Endothelial cell (in vitro differentiated cells): ENCODE measurements at regions not wholly inside any gene's neighbourhood (a gene's known extent, or its start where the extent isn't known, plus 50 kb on each side); places are given as distances from the start of the nearest gene placed in this dataset.

Source experiments
- DNase-seq: peaks from one replicate; pipeline ENCODE4 v3.0.0; 2021; ENCODE audit warnings: low spot score
- H3K27ac Mint-ChIP-seq: one replicate; pipeline ENCODE4 v1.8.0; 2021; ENCODE audit warnings: mixed read lengths, inconsistent platforms; ENCODE audit not compliant: unreplicated experiment
- H3K27me3 Mint-ChIP-seq: one replicate; pipeline ENCODE4 v1.8.0; 2021; ENCODE audit warnings: mild to moderate bottlenecking, moderate library complexity, mixed read lengths, inconsistent platforms; ENCODE audit not compliant: unreplicated experiment
- H3K36me3 Mint-ChIP-seq: one replicate; pipeline ENCODE4 v1.8.0; 2021; ENCODE audit warnings: mild to moderate bottlenecking, low read depth, mixed read lengths, inconsistent platforms; ENCODE audit not compliant: unreplicated experiment
- H3K4me1 Mint-ChIP-seq: one replicate; pipeline ENCODE4 v1.8.0; 2021; ENCODE audit warnings: mild to moderate bottlenecking, mixed read lengths, inconsistent platforms; ENCODE audit not compliant: unreplicated experiment
- H3K4me3 Mint-ChIP-seq: one replicate; pipeline ENCODE4 v1.8.0; 2021; ENCODE audit warnings: mild to moderate bottlenecking, mixed read lengths, inconsistent platforms; ENCODE audit not compliant: unreplicated experiment
- H3K9me3 Mint-ChIP-seq: one replicate; pipeline ENCODE4 v1.8.0; 2021; ENCODE audit warnings: mixed read lengths, inconsistent platforms; ENCODE audit not compliant: unreplicated experiment
- CTCF ChIP-seq: fragments of 200-600 bp; sonication (generic); IDR thresholded peaks from one replicate; pipeline ENCODE4 v1.5.0; 2021; ENCODE audit warnings: antibody characterized with exemption; ENCODE audit not compliant: unreplicated experiment

GRCh38 chr18:66346833-66347588 is 256.9 kb downstream of the CDH19 start:
- Mint-ChIP-seq H3K4me3 (no peak overlapping the region), H3K27me3 (no peaks in the 10 kb centered on the region), H3K9me3 (no peaks in the 10 kb centered on the region), H3K27ac (no peak overlapping the region), H3K4me1 (no peaks in the 10 kb centered on the region), H3K36me3 (no peaks in the 10 kb centered on the region)
- TF ChIP-seq CTCF: no peak
- no peak for DNase-seq

GRCh38 chr18:66344227-66344626 is 259.7 kb downstream of the CDH19 start:
- TF ChIP-seq CTCF: no peak
- no peak overlapping the region for H3K4me3 Mint-ChIP-seq
- H3K27me3 Mint-ChIP-seq: no peaks in the 10 kb centered on the region
- H3K4me1 Mint-ChIP-seq: no peaks in the 10 kb centered on the region
- H3K36me3 Mint-ChIP-seq: no peaks in the 10 kb centered on the region
- no peak for DNase-seq
- no peak overlapping the region for H3K27ac Mint-ChIP-seq
- H3K9me3 Mint-ChIP-seq: no peaks in the 10 kb centered on the region

GRCh38 chr18:66342577-66342976 is 261.3 kb downstream of the CDH19 start:
- no peaks in the 10 kb centered on the region for H3K4me1 Mint-ChIP-seq
- no peak for DNase-seq
- H3K36me3 Mint-ChIP-seq: peaks cover under 1% of the 10 kb centered on the region
- H3K27me3 Mint-ChIP-seq: no peaks in the 10 kb centered on the region
- H3K9me3 Mint-ChIP-seq: no peaks in the 10 kb centered on the region
- no peak for TF ChIP-seq CTCF
- H3K4me3 Mint-ChIP-seq: no peak overlapping the region
- no peak overlapping the region for H3K27ac Mint-ChIP-seq

GRCh38 chr18:66334534-66334933 is 269.4 kb downstream of the CDH19 start:
- no peaks in the 10 kb centered on the region for H3K9me3 Mint-ChIP-seq
- no peak overlapping the region for H3K4me3 Mint-ChIP-seq
- no peak overlapping the region for H3K27ac Mint-ChIP-seq
- H3K4me1 Mint-ChIP-seq: no peaks in the 10 kb centered on the region
- H3K36me3 Mint-ChIP-seq: peaks cover 5% of the 10 kb centered on the region
- no peaks in the 10 kb centered on the region for H3K27me3 Mint-ChIP-seq
- no peak for TF ChIP-seq CTCF
- DNase-seq: no peak

GRCh38 chr18:66329716-66330115 is 274.2 kb downstream of the CDH19 start:
- no peak overlapping the region for H3K4me3 Mint-ChIP-seq
- no peaks in the 10 kb centered on the region for H3K9me3 Mint-ChIP-seq
- H3K27me3 Mint-ChIP-seq: peaks cover 2% of the 10 kb centered on the region
- no peaks in the 10 kb centered on the region for H3K4me1 Mint-ChIP-seq
- H3K27ac Mint-ChIP-seq: no peak overlapping the region
- no peak for DNase-seq
- H3K36me3 Mint-ChIP-seq: no peaks in the 10 kb centered on the region
- no peak for TF ChIP-seq CTCF
